ENCODE measurements at regions not wholly inside any gene's neighbourhood (a gene's known extent, or its start where the extent isn't known, plus 50 kb on each side); places are given as distances from the start of the nearest gene placed in this dataset.
A peak's percentile ranks its signal among the peaks of the same experiment; 100 is the strongest.

DNA sequence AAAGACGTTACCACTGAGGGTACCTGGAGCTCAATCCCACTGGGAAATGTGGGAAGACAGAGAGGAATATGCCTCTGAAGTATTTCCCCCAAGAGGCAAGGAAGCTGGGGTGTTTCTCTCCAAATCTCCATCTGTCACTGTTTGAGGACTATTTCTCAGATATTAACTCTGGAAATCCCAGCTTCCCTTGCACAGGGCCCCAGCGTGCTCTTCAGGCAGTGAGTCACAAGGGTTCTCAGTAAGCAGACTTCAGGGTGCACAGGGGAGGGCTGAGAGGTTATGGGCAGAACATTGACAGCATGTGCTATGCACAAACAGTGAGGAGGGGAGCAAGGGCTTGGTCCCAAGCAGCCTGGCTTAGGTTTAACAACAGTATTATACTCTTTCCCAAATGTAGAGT is 60.9 kb upstream of the EED start:
- H2AFZ ChIP-seq (ENCODE audit: insufficient read depth, low read depth, low read length, poor library complexity, severe bottlenecking): no peak overlapping the region
- no peak overlapping the region for H3K4me2 ChIP-seq (replicated peaks; ENCODE audit: low read depth, low read length, poor library complexity, severe bottlenecking)
- Mint-ChIP-seq H3K27me3 (no peaks in the 10 kb centered on the region), H3K4me1 (no peaks in the 10 kb centered on the region), H3K9me3 (ENCODE audit: insufficient read depth) (no peaks in the 10 kb centered on the region), H3K4me3 (no peak overlapping the region), H3K27ac (no peak overlapping the region)
- H4K20me1 ChIP-seq (ENCODE audit: control insufficient read depth, insufficient read depth, low read length, poor library complexity, severe bottlenecking): no peaks in the 10 kb centered on the region
- H3K27ac ChIP-seq (ENCODE audit: low read length in 2 of 2): no peak overlapping the region
- H3K4me1 ChIP-seq (ENCODE audit: control insufficient read depth in 2 of 2, insufficient read depth in 2 of 2, low read length in 2 of 2): no peaks in the 10 kb centered on the region
- no peak for ATAC-seq (ENCODE audit: low read depth)
- no peak overlapping the region for H3K9ac ChIP-seq (ENCODE audit: low read length)
- WGBS (ENCODE audit: insufficient coverage): 75% methylated on average over 2 of the region's 2 CpGs
- no peaks in the 10 kb centered on the region for H3K36me3 ChIP-seq (replicated peaks in 1 of 2; ENCODE audit: control extremely low read depth in 1 of 2, control insufficient read depth in 1 of 2, extremely low read depth in 1 of 2, insufficient read depth in 2 of 2, low read length in 1 of 2)
- ChIA-PET POLR2A (no interaction called here), CTCF (interaction anchor here (1.5 kb wide), 1 partner anchor 10 kb away, joined by 5 read pairs; no protein-coding TSS in a partner anchor)
- H3K9me3 ChIP-seq (ENCODE audit: control extremely low read depth in 1 of 3, control insufficient read depth in 2 of 3, insufficient read depth in 1 of 3, low read length in 2 of 3): no peaks in the 10 kb centered on the region
- TF ChIP-seq EZH2 (IDR thresholded peaks at IDR 0.05; ENCODE audit: borderline replicate concordance, insufficient read depth, low read depth, low read length, poor library complexity, severe bottlenecking): no peak
- TF ChIP-seq, protein P1, sequence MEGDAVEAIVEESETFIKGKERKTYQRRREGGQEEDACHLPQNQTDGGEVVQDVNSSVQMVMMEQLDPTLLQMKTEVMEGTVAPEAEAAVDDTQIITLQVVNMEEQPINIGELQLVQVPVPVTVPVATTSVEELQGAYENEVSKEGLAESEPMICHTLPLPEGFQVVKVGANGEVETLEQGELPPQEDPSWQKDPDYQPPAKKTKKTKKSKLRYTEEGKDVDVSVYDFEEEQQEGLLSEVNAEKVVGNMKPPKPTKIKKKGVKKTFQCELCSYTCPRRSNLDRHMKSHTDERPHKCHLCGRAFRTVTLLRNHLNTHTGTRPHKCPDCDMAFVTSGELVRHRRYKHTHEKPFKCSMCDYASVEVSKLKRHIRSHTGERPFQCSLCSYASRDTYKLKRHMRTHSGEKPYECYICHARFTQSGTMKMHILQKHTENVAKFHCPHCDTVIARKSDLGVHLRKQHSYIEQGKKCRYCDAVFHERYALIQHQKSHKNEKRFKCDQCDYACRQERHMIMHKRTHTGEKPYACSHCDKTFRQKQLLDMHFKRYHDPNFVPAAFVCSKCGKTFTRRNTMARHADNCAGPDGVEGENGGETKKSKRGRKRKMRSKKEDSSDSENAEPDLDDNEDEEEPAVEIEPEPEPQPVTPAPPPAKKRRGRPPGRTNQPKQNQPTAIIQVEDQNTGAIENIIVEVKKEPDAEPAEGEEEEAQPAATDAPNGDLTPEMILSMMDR (IDR thresholded peaks at IDR 0.05): no peak
- H3K4me3 ChIP-seq (ENCODE audit: control extremely low read depth in 1 of 5, extremely low read depth in 1 of 5, insufficient read depth in 1 of 5, low read depth in 2 of 5, low read length in 4 of 5): no peak overlapping the region
- no peaks in the 10 kb centered on the region for H3K27me3 ChIP-seq (replicated peaks in 1 of 4; ENCODE audit: control extremely low read depth in 1 of 4, control insufficient read depth in 3 of 4, insufficient read depth in 4 of 4, low read length in 3 of 4)
- no peaks in the 10 kb centered on the region for H3K79me2 ChIP-seq (ENCODE audit: control insufficient read depth, insufficient read depth, low read length)
- intact Hi-C loops (cut with micrococcal nuclease): no loop called here
- no peak for DNase-seq

- Histone ChIP-seq H2AFZ (ENCODE audit: insufficient read depth, low read depth, low read length, poor library complexity, severe bottlenecking) (peak overlapping the region; percentile 8), H3K9me3 (ENCODE audit: control extremely low read depth in 1 of 3, control insufficient read depth in 2 of 3, insufficient read depth in 1 of 3, low read length in 2 of 3) (no peaks in the 10 kb centered on the region), H3K9ac (ENCODE audit: low read length) (no peak overlapping the region), H3K4me2 (replicated peaks; ENCODE audit: low read depth, low read length, poor library complexity, severe bottlenecking) (no peak overlapping the region), H3K36me3 (replicated peaks in 1 of 2; ENCODE audit: control extremely low read depth in 1 of 2, control insufficient read depth in 1 of 2, extremely low read depth in 1 of 2, insufficient read depth in 2 of 2, low read length in 1 of 2) (no peaks in the 10 kb centered on the region), H3K4me1 (ENCODE audit: control insufficient read depth in 2 of 2, insufficient read depth in 2 of 2, low read length in 2 of 2) (no peaks in the 10 kb centered on the region), H3K27ac (ENCODE audit: low read length in 2 of 2) (no peak overlapping the region), H3K4me3 (ENCODE audit: control extremely low read depth in 1 of 5, extremely low read depth in 1 of 5, insufficient read depth in 1 of 5, low read depth in 2 of 5, low read length in 4 of 5) (no peak overlapping the region), H4K20me1 (ENCODE audit: control insufficient read depth, insufficient read depth, low read length, poor library complexity, severe bottlenecking) (no peaks in the 10 kb centered on the region), H3K27me3 (replicated peaks in 1 of 4; ENCODE audit: control extremely low read depth in 1 of 4, control insufficient read depth in 3 of 4, insufficient read depth in 4 of 4, low read length in 3 of 4) (no peaks in the 10 kb centered on the region), H3K79me2 (ENCODE audit: control insufficient read depth, insufficient read depth, low read length) (no peaks in the 10 kb centered on the region)
- ChIA-PET POLR2A (no interaction called here), CTCF (interaction anchor here (1.5 kb wide), 1 partner anchor 11 kb away, joined by 5 read pairs; no protein-coding TSS in a partner anchor)
- Mint-ChIP-seq H3K27me3 (no peaks in the 10 kb centered on the region), H3K4me3 (no peak overlapping the region), H3K9me3 (ENCODE audit: insufficient read depth) (no peaks in the 10 kb centered on the region), H3K4me1 (no peaks in the 10 kb centered on the region), H3K27ac (no peak overlapping the region)
- WGBS (ENCODE audit: insufficient coverage): 62% methylated on average over 7 of the region's 8 CpGs
- no peak for DNase-seq
- intact Hi-C loops (cut with micrococcal nuclease): no loop called here
- ATAC-seq (ENCODE audit: low read depth): no peak
- no peak for TF ChIP-seq EZH2 (IDR thresholded peaks at IDR 0.05; ENCODE audit: borderline replicate concordance, insufficient read depth, low read depth, low read length, poor library complexity, severe bottlenecking)
- TF ChIP-seq, protein P1 (IDR thresholded peaks at IDR 0.05): no peak
These were observed 61.5 kb upstream of the EED start for GRCh38 chr11:86182976-86183584.
